Colonic mucosa (tissue), 4 donors: ENCODE measurements at regions not wholly inside any gene's neighbourhood (a gene's known extent, or its start where the extent isn't known, plus 50 kb on each side); places are given as distances from the start of the nearest gene placed in this dataset.
"Not testable (repeated sequence)": the region's sequence is repeated elsewhere in the genome, so short reads cannot be mapped to it uniquely, and the experiment has no call there.

ENCODE experiments used
- DNase-seq: peaks from one replicate; pipeline ENCODE4 v3.0.0-alpha.2; 2020
- H3K27ac ChIP-seq: fragments of 200-600 bp; one replicate; pipeline ENCODE4 v1.8.0; 2021
- H3K27me3 ChIP-seq: fragments of 200-600 bp; one replicate; pipeline ENCODE4 v1.8.0; 2021
- H3K36me3 ChIP-seq: fragments of 200-600 bp; one replicate; pipeline ENCODE4 v1.8.0; 2021
- H3K4me1 ChIP-seq: fragments of 200-600 bp; one replicate; pipeline ENCODE4 v1.8.0; 2021; ENCODE audit warnings: mild to moderate bottlenecking
- H3K4me3 ChIP-seq: fragments of 200-600 bp; one replicate; pipeline ENCODE4 v1.8.0; 2021
- H3K9ac ChIP-seq, 2 donors: one replicate each; pipeline ENCODE4 v1.7.0; 2013; ENCODE audit warnings: control low read depth in 2 of 2, low read depth in 2 of 2, low read length in 2 of 2
- H3K9me3 ChIP-seq: fragments of 200-600 bp; one replicate; pipeline ENCODE4 v1.8.0; 2021
- intact Hi-C: fragments of 100-400 bp; cut with DNase I; formaldehyde crosslinking; loops from one replicate; pipeline ENCODE4 v1.14.1; 2022
- TF ChIP-seq, protein P1 (sequence below): fragments of 200-600 bp; IDR thresholded peaks from one replicate; pipeline ENCODE4 v1.8.0; 2022; ENCODE audit warnings: antibody characterized with exemption, mild to moderate bottlenecking
- donor health status: healthy.
- donor health status: DM: no; HTN: no; CAD: no.
- donor health status: DM: no; HTN: no; CAD: no.

DNA sequence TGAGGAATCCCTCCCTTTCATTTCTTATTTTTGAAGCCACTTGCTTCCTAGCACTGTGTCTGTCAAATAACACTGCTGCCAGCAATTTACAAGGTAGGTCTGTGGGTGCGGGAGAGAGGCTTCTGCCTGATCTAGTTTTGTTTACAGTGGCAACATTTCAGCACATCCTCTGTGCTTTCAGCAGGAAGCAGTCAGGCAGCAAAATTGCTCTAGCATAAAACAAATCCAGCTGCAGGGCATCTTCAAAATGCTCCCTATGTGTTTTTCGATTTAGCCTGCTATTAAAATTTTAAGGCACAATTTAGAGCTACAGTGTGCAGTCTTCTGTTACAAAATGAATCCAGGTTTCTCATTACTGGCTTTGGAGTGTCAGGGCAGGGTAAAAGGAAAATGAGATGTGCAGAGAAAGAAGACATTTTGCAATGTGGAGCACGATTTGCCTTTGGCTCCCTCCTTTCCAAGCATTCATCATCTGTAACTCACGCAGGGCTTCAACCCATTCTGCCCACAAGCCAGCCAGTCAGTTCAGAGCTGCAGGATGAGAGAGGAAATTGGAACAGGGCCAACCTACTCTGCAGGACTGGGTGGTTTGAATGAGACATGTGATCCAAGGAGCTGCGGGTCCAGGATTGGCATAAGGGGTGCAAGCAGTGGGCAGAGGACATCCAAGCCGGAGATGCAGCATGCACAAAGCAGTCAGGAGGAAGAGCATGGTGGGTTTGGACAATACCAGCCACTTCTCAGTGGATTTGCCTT lies 143.4 kb upstream of the APC start:
- Histone ChIP-seq H3K9ac (no peak overlapping the region), H3K27ac (no peak overlapping the region), H3K4me1 (no peaks in the 10 kb centered on the region), H3K9me3 (no peaks in the 10 kb centered on the region), H3K4me3 (no peak overlapping the region), H3K36me3 (no peaks in the 10 kb centered on the region), H3K27me3 (no peaks in the 10 kb centered on the region)
- DNase-seq = no peak
- TF ChIP-seq, protein P1, sequence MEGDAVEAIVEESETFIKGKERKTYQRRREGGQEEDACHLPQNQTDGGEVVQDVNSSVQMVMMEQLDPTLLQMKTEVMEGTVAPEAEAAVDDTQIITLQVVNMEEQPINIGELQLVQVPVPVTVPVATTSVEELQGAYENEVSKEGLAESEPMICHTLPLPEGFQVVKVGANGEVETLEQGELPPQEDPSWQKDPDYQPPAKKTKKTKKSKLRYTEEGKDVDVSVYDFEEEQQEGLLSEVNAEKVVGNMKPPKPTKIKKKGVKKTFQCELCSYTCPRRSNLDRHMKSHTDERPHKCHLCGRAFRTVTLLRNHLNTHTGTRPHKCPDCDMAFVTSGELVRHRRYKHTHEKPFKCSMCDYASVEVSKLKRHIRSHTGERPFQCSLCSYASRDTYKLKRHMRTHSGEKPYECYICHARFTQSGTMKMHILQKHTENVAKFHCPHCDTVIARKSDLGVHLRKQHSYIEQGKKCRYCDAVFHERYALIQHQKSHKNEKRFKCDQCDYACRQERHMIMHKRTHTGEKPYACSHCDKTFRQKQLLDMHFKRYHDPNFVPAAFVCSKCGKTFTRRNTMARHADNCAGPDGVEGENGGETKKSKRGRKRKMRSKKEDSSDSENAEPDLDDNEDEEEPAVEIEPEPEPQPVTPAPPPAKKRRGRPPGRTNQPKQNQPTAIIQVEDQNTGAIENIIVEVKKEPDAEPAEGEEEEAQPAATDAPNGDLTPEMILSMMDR = no peak
- intact Hi-C loops = no loop called here

DNA sequence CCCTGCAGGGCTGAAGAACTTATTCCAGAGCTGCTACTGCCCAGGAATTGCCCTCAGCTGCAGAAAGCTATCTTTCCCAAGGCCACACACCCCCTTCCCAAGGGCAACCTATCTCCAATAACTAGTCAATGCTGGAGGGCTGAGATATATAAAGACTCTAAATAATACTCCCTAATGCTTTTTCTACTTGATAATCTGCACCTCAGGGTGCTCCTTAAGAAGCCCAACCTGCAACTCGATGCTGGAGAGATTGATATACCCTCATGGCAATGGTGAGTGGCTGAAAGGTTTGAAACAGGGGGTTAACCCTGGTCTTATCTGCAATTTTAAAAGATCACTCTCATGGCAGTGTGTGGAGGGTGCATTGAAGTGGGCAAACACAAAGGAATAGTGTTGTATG lies 142.7 kb upstream of the APC start:
- TF ChIP-seq, protein P1 = no peak
- H3K9ac ChIP-seq = no peak overlapping the region
- DNase-seq = no peak
- intact Hi-C loops = no loop called here
- H3K9me3 ChIP-seq = no peaks in the 10 kb centered on the region
- no peak overlapping the region for H3K4me3 ChIP-seq
- no peaks in the 10 kb centered on the region for H3K36me3 ChIP-seq
- no peaks in the 10 kb centered on the region for H3K4me1 ChIP-seq
- no peak overlapping the region for H3K27ac ChIP-seq
- no peaks in the 10 kb centered on the region for H3K27me3 ChIP-seq

DNA sequence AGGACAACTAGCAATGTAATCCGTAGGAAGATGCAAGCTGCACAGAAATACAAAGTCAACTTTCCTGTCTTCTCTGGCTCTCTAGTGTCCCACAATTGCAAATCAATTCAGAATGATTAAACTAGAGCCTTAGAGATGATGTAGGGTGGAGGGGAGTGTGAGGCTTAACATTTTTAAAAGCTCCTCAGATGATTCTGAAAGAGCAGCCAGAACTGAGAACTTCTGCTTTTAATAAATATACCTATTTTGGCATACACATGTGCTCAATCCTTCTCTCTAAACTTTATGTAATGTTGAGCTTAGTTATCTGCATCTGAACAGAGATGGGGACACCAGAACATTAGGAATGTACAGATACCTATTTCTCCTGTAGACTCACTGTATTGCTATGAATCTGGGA lies 139.9 kb upstream of the APC start:
- H3K9ac ChIP-seq = no peak overlapping the region
- H3K27ac ChIP-seq = no peak overlapping the region
- no peak overlapping the region for H3K4me3 ChIP-seq
- no peaks in the 10 kb centered on the region for H3K27me3 ChIP-seq
- intact Hi-C loops = no loop called here
- no peak for DNase-seq
- H3K4me1 ChIP-seq = no peaks in the 10 kb centered on the region
- no peaks in the 10 kb centered on the region for H3K36me3 ChIP-seq
- no peaks in the 10 kb centered on the region for H3K9me3 ChIP-seq
- TF ChIP-seq, protein P1 = no peak

DNA sequence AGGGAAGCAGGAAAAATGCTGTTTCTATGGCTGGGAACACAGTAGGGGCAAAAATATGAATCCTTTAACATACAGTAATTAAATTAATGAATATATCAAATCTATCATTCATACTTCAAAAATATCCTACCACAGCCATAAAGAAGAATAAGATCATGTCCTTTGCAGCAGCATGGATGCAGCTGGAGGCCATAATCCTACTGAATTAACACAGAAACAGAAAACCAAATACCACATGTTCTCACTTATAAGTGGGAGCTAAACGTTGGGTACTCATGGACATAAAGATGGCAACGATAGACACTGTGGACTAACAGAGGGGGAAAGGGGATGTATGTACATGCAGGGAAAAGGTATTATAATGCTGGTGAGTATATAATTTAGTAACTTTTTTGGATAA lies 137.2 kb upstream of the APC start:
- intact Hi-C loops, H3K9ac ChIP-seq, H3K4me1 ChIP-seq, DNase-seq, H3K36me3 ChIP-seq, H3K27me3 ChIP-seq, H3K9me3 ChIP-seq, H3K4me3 ChIP-seq, H3K27ac ChIP-seq: not testable (repeated sequence)

DNA sequence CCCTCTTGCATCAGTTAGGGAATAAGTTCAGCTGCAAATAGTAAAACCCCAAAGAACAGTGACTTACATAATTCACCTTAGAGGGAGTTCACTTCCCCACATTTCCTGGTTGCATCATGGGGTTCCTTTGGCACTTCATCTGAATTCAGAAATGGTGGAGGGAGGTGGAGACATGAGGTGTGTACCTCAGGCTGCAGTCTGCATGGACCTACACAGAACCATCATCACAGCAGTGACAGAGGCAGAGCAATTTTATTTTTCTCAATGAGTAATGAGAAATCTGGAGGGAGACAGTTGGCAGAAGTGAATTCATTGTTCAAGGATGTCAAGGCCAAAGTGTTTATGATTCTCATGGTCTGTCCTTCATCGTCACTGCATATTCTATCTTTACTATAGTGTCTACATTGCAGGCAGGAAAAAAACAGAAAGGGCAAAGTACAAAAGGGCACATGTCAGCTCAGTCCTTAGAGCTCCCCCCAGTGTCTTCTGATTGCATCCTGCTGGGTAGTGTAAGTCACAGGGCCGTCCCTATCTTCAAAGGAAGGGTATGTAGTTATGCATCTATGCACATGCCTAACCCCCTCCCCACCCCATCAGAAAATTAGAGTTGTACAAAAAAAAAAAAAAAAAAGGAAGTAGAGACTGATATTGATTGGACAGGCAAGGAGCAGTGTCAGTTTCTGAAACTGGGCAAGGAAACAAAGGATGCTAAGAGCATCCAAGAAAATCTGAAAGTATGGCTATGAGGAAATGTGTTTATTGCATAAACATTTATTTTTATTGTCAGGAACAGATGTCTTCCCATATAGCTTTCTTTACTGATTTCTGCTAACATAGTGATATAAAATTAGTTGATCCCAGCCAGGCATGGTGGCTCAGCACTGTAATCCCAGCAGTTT lies 132.7 kb upstream of the APC start:
- peak; percentile 22 for DNase-seq
- Histone ChIP-seq H3K9me3 (no peaks in the 10 kb centered on the region), H3K4me1 (no peaks in the 10 kb centered on the region), H3K27ac (no peak overlapping the region), H3K36me3 (no peaks in the 10 kb centered on the region), H3K9ac (no peak overlapping the region), H3K27me3 (no peaks in the 10 kb centered on the region), H3K4me3 (no peak overlapping the region)
- TF ChIP-seq, protein P1 = no peak
- intact Hi-C loops = no loop called here

DNA sequence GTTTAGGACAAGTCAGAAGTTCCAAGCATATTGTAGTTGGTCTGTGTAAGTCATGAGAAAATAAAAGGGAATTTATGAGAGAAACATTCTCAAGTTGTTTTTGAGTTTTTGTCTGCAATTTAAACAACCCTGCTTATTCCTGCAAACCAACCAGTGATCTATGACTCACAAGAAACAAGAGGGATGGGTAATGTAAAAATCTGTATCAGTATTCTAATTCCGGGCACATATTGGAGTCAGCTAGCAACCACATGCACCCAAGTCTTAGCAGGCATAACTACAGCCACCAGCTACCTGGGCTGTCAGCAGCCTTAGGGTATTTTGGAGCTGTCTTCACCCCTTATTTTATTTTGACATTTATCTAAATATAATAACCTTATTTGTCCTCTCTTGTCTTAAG lies 128.7 kb upstream of the APC start:
- Histone ChIP-seq H3K27ac (no peak overlapping the region), H3K9ac (no peak overlapping the region), H3K4me3 (no peak overlapping the region), H3K9me3 (no peaks in the 10 kb centered on the region), H3K27me3 (no peaks in the 10 kb centered on the region), H3K36me3 (no peaks in the 10 kb centered on the region), H3K4me1 (no peaks in the 10 kb centered on the region)
- TF ChIP-seq, protein P1 = no peak
- DNase-seq = no peak
- intact Hi-C loops = no loop called here
